Left renal pelvis (tissue), 4 donors: ENCODE measurements at regions not wholly inside any gene's neighbourhood (a gene's known extent, or its start where the extent isn't known, plus 50 kb on each side); places are given as distances from the start of the nearest gene placed in this dataset.

Source experiments
- DNase-seq, 4 donors: peaks; one replicate each; pipeline ENCODE4 v3.0.0-alpha.2; 2013; ENCODE audit warnings: low read depth in 4 of 4, low spot score in 3 of 4

GRCh38 chr4:26020083-26020668 is 106.2 kb downstream of the SMIM20 start:
- DNase-seq = no peak

DNA sequence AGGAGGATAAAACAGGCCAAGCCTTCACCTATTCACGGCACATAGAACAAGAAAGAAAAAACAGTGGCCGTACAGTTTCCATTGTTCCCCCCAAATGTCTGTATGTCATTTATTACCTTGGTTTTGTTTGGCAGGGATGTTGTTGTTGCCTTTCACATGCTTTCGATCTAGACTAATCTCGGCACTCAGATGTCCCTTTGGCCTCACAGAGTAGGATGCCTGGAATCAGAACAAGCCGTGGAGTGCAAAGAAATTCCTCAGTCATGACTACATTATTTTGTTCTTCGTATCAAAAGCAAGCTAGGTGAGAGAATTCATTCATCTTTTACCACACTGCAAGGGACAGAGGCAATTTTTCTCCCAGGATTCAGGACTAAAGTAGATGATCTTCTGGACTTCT is 106.9 kb downstream of the SMIM20 start:
- no peak for DNase-seq

- no peak for DNase-seq
Measured at GRCh38 chr4:26021417-26022345, 107.7 kb downstream of the SMIM20 start.

- DNase-seq = no peak
Measured at GRCh38 chr4:26022346-26023202, 108.6 kb downstream of the SMIM20 start.

DNA sequence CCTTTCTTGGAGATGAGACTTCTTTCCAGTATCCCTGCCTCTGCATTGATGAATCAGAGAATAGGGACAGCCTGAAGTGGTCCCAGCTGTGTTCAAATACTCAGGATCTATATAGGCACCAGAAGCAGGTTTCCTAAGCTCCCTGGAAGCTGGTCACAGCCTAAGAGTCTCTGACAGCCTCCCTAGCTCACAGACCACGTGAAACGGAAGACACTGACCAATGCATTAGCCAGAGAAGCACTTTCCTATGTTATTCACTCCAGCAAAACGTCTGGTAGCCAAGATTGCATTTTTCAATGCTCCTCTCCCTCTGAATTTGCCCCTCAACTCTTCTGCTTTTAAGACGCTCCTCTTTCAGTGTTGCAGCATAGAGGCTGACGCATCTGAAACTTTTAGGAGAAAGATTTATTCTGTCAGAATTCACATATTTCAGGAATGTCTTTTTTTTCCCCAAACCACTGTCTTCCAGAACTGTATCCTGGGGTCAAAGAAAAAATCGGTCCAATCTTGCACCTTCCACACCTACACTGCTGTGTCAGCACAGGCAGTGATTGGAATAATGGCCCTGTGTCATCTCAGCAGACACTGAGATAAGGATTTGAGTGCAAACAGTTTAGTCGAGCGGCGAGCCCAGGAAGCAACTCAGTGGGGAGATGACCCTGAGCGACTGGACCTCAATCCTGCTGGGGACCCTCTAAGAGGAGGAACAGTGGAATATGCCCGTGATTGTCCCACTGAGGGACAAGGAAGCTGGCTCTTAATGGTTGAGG is 109.4 kb downstream of the SMIM20 start:
- no peak for DNase-seq

- no peak for DNase-seq
Measured at GRCh38 chr4:26024079-26024478, 110.1 kb downstream of the SMIM20 start.

DNA sequence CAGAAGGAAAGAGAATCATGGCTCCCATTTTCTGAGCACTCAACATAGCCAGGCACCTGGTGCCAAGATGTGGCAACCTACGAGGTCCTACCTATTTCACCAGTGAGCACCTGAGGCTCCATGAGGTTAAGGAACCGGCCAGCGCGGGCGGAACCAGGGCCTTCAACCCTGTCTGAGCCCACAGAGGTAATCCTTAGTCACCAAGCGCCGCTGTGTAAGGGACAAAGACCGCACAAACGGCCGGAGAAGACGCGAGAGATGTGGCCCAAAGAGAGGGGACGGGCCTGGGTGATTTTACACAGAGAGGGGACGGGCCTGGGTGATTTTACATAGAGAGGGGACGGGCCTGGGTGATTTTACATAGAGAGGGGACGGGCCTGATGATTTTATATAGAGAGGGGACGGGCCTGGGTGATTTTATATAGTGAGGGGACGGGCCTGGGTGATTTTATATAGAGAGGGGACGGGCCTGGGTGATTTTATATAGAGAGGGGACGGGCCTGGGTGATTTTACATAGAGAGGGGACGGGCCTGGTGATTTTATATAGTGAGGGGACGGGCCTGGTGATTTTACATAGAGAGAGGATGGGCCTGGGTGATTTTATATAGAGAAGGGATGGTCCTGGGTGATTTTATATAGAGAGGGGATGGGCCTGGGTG is 114.2 kb downstream of the SMIM20 start:
- no peak for DNase-seq

- DNase-seq = no peak
Measured at GRCh38 chr4:26028793-26029567, 115.0 kb downstream of the SMIM20 start.

GRCh38 chr4:26029568-26030131 is 115.6 kb downstream of the SMIM20 start:
- no peak for DNase-seq

DNA sequence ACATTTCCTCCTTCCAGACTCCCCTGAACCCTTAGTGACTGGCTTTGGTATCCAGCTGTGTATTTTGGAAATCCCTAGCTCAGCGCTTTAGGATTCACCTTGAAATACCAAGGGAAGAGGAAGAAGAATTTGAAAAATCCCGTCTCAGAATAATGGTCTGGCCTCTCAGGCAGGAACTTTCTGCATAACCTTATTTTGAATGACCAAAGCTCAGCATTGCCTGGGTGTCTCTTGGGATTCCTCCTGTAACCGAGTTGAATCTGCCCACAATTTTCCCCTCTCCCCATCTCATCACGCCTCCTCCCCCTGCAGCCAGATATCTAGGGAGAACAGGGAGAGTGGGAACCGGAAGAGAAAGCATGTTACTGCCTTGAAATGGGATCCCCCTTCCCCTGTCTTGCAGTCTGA is 116.2 kb downstream of the SMIM20 start:
- DNase-seq = no peak

DNA sequence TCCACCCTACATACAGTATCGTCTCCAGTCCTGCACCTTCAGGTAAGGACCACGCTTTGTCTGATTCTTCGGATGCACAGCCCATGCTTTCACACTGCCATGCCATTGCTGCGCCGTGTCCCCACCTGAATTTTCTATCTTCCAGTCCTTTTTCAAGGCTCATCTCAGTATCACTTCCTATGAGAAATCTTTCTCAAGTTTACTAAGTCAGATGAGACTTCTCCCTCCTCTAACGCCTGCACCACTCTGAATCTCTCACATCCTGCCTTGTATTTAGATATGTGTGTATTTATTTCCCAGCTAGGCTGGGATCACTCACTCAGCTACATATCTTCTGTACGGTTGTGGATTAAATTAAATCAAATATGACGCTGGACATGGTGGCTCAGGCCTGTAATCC is 116.8 kb downstream of the SMIM20 start:
- no peak for DNase-seq

- no peak for DNase-seq
Measured at GRCh38 chr4:26031704-26032103, 117.7 kb downstream of the SMIM20 start.

GRCh38 chr4:26032142-26032541 is 118.1 kb downstream of the SMIM20 start:
- DNase-seq = no peak

- no peak for DNase-seq
Measured at GRCh38 chr4:26032630-26033317, 118.8 kb downstream of the SMIM20 start.

DNA sequence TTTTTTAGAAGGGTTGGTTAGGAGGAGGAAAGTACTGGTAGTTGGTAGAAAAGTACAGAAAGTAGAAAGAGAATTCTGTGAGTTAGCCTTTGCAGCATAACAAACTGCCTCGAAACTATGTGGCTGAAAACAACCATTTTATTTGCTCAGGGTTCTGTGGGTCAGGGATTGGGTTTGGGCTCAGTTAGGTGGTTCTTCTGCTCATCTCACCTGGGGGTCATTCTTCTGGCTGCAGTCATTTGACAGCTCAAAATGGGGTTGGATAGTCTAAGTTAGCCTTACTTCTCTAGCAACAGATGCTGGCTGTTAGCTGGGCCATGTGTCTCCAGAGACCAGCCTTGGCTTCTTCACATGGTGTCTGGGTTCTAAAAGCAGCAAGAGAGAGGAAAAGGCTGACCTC is 119.4 kb downstream of the SMIM20 start:
- DNase-seq = no peak

GRCh38 chr4:26034849-26035248 is 120.8 kb downstream of the SMIM20 start:
- no peak for DNase-seq

DNA sequence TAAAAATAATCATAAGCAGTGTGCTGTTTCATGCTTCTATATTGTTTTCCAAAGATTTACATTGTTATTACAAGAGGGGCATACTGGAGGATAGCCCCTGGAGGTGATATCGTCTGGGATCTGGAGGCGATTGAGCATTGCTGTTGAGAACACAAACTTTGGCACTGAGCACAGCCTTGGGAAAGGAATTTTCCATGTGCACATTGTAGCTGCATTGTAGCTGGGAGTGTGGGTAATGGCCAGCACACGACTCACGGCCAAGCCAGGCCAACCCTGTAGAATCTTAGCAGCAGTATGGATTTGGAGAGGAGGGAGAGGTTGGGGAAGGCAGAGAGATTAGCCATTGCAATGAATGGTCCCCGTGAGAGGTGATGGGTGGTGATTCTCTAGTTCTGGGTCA is 121.9 kb downstream of the SMIM20 start:
- no peak for DNase-seq

GRCh38 chr4:26039639-26040359 is 125.8 kb downstream of the SMIM20 start:
- no peak for DNase-seq
